Limb (tissue), 2 donors: ENCODE measurements at regions not wholly inside any gene's neighbourhood (a gene's known extent, or its start where the extent isn't known, plus 50 kb on each side); places are given as distances from the start of the nearest gene placed in this dataset.
A peak's percentile ranks its signal among the peaks of the same experiment; 100 is the strongest.

ENCODE experiments used
- DNase-seq, 2 donors: peaks; one replicate each; pipeline ENCODE4 v3.0.0-alpha.2; 2016; ENCODE audit errors: extremely low spot score in 2 of 2

GRCh38 chr5:72621576-72621975, 114.4 kb upstream of the ZNF366 start:
- DNase-seq = no peak

GRCh38 chr5:72619677-72620076, 112.5 kb upstream of the ZNF366 start:
- no peak for DNase-seq

GRCh38 chr5:72619251-72619650, 112.0 kb upstream of the ZNF366 start:
- DNase-seq = no peak

- no peak for DNase-seq
These were observed 111.5 kb upstream of the ZNF366 start for GRCh38 chr5:72618708-72619107.

GRCh38 chr5:72615061-72615460, 107.9 kb upstream of the ZNF366 start:
- DNase-seq = no peak

GRCh38 chr5:72613515-72613914, 106.3 kb upstream of the ZNF366 start:
- no peak for DNase-seq

- DNase-seq = no peak
These were observed 105.6 kb upstream of the ZNF366 start for GRCh38 chr5:72612810-72613209.

GRCh38 chr5:72611118-72611730, 104.0 kb upstream of the ZNF366 start:
- peak; percentile 76 to 79 for DNase-seq

GRCh38 chr5:72608926-72609325, 101.7 kb upstream of the ZNF366 start:
- no peak for DNase-seq

GRCh38 chr5:72608297-72608696, 101.1 kb upstream of the ZNF366 start:
- DNase-seq = peak; percentile 72 to 91

GRCh38 chr5:72607381-72607780, 100.2 kb upstream of the ZNF366 start:
- no peak for DNase-seq

GRCh38 chr5:72606525-72606924, 99.3 kb upstream of the ZNF366 start:
- DNase-seq = no peak

GRCh38 chr5:72605632-72606031, 98.4 kb upstream of the ZNF366 start:
- no peak for DNase-seq

GRCh38 chr5:72604798-72605154, 97.6 kb upstream of the ZNF366 start:
- DNase-seq = peak in 1 of 2 donors; percentile 29

GRCh38 chr5:72604111-72604797, 97.0 kb upstream of the ZNF366 start:
- DNase-seq = no peak

- DNase-seq = no peak
These were observed 95.8 kb upstream of the ZNF366 start for GRCh38 chr5:72602696-72603685.

- no peak for DNase-seq
These were observed 94.7 kb upstream of the ZNF366 start for GRCh38 chr5:72601861-72602260.

GRCh38 chr5:72600391-72600981, 93.3 kb upstream of the ZNF366 start:
- DNase-seq = no peak

GRCh38 chr5:72599519-72600370, 92.5 kb upstream of the ZNF366 start:
- DNase-seq = no peak

- no peak for DNase-seq
These were observed 91.8 kb upstream of the ZNF366 start for GRCh38 chr5:72599065-72599433.
